Transverse colon (tissue), 4 donors: ENCODE measurements at regions not wholly inside any gene's neighbourhood (a gene's known extent, or its start where the extent isn't known, plus 50 kb on each side); places are given as distances from the start of the nearest gene placed in this dataset.

Source experiments
- DNase-seq: peaks from one replicate; pipeline ENCODE4 v3.0.0-alpha.2; 2019
- H3K27ac ChIP-seq, 4 donors: fragments of 200-600 bp; sonication (generic); 2 replicates each; pipeline ENCODE4 v1.5.1; 2016 to 2018; ENCODE audit warnings: inconsistent platforms in 4 of 4
- H3K27me3 ChIP-seq: fragments of 200-600 bp; sonication (generic); 2 replicates; pipeline ENCODE4 v1.5.1; 2017; ENCODE audit warnings: inconsistent platforms
- H3K36me3 ChIP-seq, 4 donors: fragments of 200-600 bp; sonication (generic); 2 replicates each; pipeline ENCODE4 v1.5.1; 2017 to 2019; ENCODE audit warnings: inconsistent platforms in 4 of 4
- H3K4me1 ChIP-seq, 4 donors: fragments of 200-600 bp; sonication (generic); 2 replicates each; pipeline ENCODE4 v1.5.1; 2017 to 2020; ENCODE audit warnings: inconsistent platforms in 4 of 4
- H3K4me3 ChIP-seq, 4 donors: fragments of 200-600 bp; sonication (generic); 1 replicate in 1 of 4; 2 replicates in 3 of 4; pipeline versions ENCODE4 v1.5.1 to v1.6.1; 2017 to 2019; ENCODE audit warnings: inconsistent platforms in 4 of 4
- H3K9me3 ChIP-seq, 2 donors: fragments of 200-600 bp; sonication (generic); 2 replicates each; pipeline ENCODE4 v1.5.1; 2017 to 2019; ENCODE audit warnings: inconsistent platforms in 2 of 2
- EP300 ChIP-seq: sonication (generic); formaldehyde crosslinking; IDR thresholded peaks from one replicate; pipeline ENCODE4 v1.6.1; 2017; ENCODE audit warnings: antibody characterized with exemption, low read depth
- POLR2A ChIP-seq: fragments of 450-650 bp; IDR thresholded peaks from one replicate; pipeline ENCODE4 v1.6.1; 2016; ENCODE audit warnings: antibody characterized with exemption, mild to moderate bottlenecking, moderate library complexity
- POLR2AphosphoS5 ChIP-seq, 3 donors: sonication (generic); formaldehyde crosslinking; IDR thresholded peaks; one replicate each; pipeline ENCODE4 v1.6.1; 2016; ENCODE audit warnings: antibody characterized with exemption in 3 of 3
- WGBS, 2 donors: methylation state at CpG; one replicate each; pipeline ENCODE4 v1.1.5; 2018; ENCODE audit warnings: low coverage in 1 of 2; 5-methylcytosine and 5-hydroxymethylcytosine counted together
- in situ Hi-C, 4 donors: fragments of 200-750 bp; cut with MboI; loops; one replicate each; pipeline versions ENCODE4 v1.15.0 to v1.15.1; 2017; ENCODE audit warnings: low sequenced_read_pairs in 3 of 4, low pct_ligation_motif_present in 1 of 4, low pct_unique_long_range_greater_than_20kb in 1 of 4
- intact Hi-C: fragments of 100-400 bp; cut with DNase I; formaldehyde crosslinking; loops from one replicate; pipeline ENCODE4 v1.15.1; 2023; ENCODE audit warnings: low total_unique reads
- TF ChIP-seq, protein P1 (sequence below), 5 experiments: fragments of 200-600 bp in 3 of 5; fragments of 450-650 bp in 2 of 5; sonication (generic) in 3 of 5; IDR thresholded peaks; 1 replicate in 2 of 5; 2 replicates in 3 of 5; pipeline ENCODE4 v1.5.1; 2016 to 2017; ENCODE audit warnings: antibody characterized with exemption in 5 of 5, inconsistent platforms in 3 of 5, mild to moderate bottlenecking in 2 of 5, moderate library complexity in 1 of 5

DNA sequence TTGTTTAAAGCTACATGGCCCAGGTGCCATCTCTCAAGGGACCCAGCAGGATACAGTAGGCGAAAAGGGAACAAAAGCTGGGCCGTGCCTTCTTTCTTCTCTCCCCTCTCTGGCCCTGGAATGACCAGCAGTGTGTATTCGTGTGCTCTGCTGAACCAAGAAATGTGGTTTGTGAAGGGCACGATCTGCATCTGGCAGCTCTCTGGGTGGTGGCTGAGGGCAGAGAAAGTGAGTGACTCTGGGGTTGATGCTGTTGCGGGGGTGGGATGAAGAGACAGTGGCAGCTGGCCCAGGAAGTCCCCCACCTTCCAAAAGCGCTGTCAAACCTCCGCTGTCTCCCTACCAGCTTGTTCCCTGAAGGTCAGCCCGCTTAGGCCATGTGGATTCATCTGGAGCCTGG lies 88.3 kb downstream of the CLDN34 start:
- H3K9me3 ChIP-seq = no peaks in the 10 kb centered on the region
- H3K36me3 ChIP-seq = no peaks in the 10 kb centered on the region
- H3K4me3 ChIP-seq = no peak overlapping the region
- H3K27ac ChIP-seq = no peak overlapping the region
- DNase-seq = no peak
- in situ Hi-C loops (no loop called here), intact Hi-C loops (no loop called here)
- no peaks in the 10 kb centered on the region for H3K4me1 ChIP-seq
- WGBS, 2 donors = 82% methylated on average over 8 of the region's 8 CpGs; no CpG with 5 or more reads in 1 of the 2 donors
- H3K27me3 ChIP-seq = no peaks in the 10 kb centered on the region
- TF ChIP-seq, protein P1, sequence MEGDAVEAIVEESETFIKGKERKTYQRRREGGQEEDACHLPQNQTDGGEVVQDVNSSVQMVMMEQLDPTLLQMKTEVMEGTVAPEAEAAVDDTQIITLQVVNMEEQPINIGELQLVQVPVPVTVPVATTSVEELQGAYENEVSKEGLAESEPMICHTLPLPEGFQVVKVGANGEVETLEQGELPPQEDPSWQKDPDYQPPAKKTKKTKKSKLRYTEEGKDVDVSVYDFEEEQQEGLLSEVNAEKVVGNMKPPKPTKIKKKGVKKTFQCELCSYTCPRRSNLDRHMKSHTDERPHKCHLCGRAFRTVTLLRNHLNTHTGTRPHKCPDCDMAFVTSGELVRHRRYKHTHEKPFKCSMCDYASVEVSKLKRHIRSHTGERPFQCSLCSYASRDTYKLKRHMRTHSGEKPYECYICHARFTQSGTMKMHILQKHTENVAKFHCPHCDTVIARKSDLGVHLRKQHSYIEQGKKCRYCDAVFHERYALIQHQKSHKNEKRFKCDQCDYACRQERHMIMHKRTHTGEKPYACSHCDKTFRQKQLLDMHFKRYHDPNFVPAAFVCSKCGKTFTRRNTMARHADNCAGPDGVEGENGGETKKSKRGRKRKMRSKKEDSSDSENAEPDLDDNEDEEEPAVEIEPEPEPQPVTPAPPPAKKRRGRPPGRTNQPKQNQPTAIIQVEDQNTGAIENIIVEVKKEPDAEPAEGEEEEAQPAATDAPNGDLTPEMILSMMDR (IDR thresholded peaks at IDR 0.05) = no peak
- TF ChIP-seq POLR2AphosphoS5 (IDR thresholded peaks at IDR 0.05) (no peak), EP300 (no peak), POLR2A (no peak)

DNA sequence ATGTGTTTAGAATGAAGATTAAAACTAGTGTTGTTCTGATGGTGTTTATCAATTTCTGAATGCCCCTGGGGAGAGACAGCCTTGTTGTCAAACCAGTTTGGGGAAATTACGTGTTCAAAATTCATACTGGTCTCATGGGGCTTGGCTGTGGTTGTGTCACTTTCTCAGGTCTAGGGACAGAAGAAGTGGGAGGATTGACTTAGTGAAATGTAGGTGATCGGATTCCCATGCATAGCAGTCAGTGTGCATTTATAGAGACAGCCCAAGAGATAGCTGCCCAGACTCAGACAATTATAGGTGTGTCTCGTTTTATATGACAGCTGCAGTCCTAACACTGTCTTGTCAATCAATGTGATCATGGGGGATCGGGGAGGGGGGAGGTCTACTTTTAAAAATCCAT lies 94.4 kb upstream of the CLCN4 start:
- Histone ChIP-seq H3K27ac (no peak overlapping the region), H3K36me3 (no peaks in the 10 kb centered on the region), H3K27me3 (no peaks in the 10 kb centered on the region), H3K9me3 (no peaks in the 10 kb centered on the region), H3K4me1 (no peaks in the 10 kb centered on the region), H3K4me3 (no peak overlapping the region)
- no peak for DNase-seq
- intact Hi-C loops (no loop called here), in situ Hi-C loops (no loop called here)
- TF ChIP-seq POLR2AphosphoS5 (IDR thresholded peaks at IDR 0.05) (no peak), EP300 (no peak), POLR2A (no peak)
- TF ChIP-seq, protein P1 (IDR thresholded peaks at IDR 0.05) = no peak
- 51% methylated on average over 4 of the region's 4 CpGs; no CpG with 5 or more reads in 1 of the 2 donors for whole genome bisulfite sequencing, 2 donors

DNA sequence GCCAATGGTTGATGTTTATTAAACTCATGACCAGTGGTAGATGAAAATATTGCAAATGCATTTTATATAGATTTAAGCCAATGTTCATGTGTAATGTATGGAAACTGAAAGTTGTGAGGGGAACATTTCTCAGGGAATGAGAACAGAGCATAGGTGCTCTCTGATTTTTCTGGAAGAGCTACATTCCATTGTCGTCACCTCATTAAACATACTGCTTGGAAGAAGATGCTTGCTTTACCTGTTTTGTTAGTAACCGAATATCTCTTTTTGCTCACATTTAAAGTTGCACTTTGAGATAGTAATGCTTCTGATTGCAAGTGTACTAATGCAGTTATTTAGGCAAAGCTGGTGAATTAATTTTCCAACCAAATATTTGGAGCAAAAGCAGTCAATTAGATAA lies 93.8 kb upstream of the CLCN4 start:
- Histone ChIP-seq H3K27ac (no peak overlapping the region), H3K4me3 (no peak overlapping the region), H3K36me3 (no peaks in the 10 kb centered on the region), H3K27me3 (no peaks in the 10 kb centered on the region), H3K9me3 (no peaks in the 10 kb centered on the region), H3K4me1 (no peaks in the 10 kb centered on the region)
- no peak for DNase-seq
- in situ Hi-C loops (no loop called here), intact Hi-C loops (no loop called here)
- TF ChIP-seq POLR2AphosphoS5 (IDR thresholded peaks at IDR 0.05) (no peak), EP300 (no peak), POLR2A (no peak)
- TF ChIP-seq, protein P1 (IDR thresholded peaks at IDR 0.05) = no peak
- WGBS, 2 donors = 60 to 78% methylated on average over 1 to 2 of the region's 2 CpGs

DNA sequence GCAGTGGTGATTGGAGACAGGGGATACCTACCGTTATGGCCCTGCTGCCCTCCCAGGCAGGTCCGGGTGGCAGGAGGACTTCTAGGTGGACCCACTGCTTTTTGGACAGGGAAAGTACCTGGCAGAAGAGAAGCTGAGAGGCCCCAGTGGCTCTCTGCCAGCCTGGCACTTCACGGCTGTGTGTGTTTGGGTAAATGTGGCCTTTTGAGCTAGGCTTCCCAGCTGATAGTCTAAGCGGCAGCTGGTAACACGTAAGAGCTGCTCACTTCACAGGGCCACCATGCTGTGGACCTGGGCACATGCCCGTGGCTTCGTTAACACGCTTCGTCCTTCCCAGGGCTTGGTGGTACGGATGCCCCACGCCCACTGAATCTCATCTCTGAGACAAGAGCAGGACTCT lies 92.0 kb upstream of the CLCN4 start:
- H3K36me3 ChIP-seq = no peaks in the 10 kb centered on the region
- no peak for TF ChIP-seq EP300
- TF ChIP-seq POLR2A = no peak
- TF ChIP-seq, protein P1 (IDR thresholded peaks at IDR 0.05) = no peak
- TF ChIP-seq POLR2AphosphoS5 (IDR thresholded peaks at IDR 0.05) = no peak
- 83% methylated on average over 11 of the region's 11 CpGs; no CpG with 5 or more reads in 1 of the 2 donors for WGBS, 2 donors
- H3K27ac ChIP-seq = no peak overlapping the region
- H3K4me1 ChIP-seq = no peaks in the 10 kb centered on the region
- intact Hi-C loops = no loop called here
- no peaks in the 10 kb centered on the region for H3K9me3 ChIP-seq
- H3K27me3 ChIP-seq = no peaks in the 10 kb centered on the region
- no peak for DNase-seq
- no peak overlapping the region for H3K4me3 ChIP-seq
- in situ Hi-C loops = no loop called here
